Psoas muscle (tissue), 7 donors: ENCODE measurements at regions not wholly inside any gene's neighbourhood (a gene's known extent, or its start where the extent isn't known, plus 50 kb on each side); places are given as distances from the start of the nearest gene placed in this dataset.
"Not testable (repeated sequence)": the region's sequence is repeated elsewhere in the genome, so short reads cannot be mapped to it uniquely, and the experiment has no call there.

ENCODE experiments used
- ATAC-seq, 4 donors: fragments of 200-7000 bp; cut with Tn5 transposase; one replicate each; pipeline ENCODE4 v1.9.1; 2020; ENCODE audit warnings: moderate library complexity in 3 of 4, mild to moderate bottlenecking in 2 of 4
- DNase-seq, 2 donors: peaks; one replicate each; pipeline ENCODE4 v3.0.0-alpha.2; 2020
- H3K27ac ChIP-seq: fragments of 200-600 bp; one replicate; pipeline ENCODE4 v1.8.0; 2022
- H3K27me3 ChIP-seq, 3 donors: fragments of 200-600 bp in 1 of 3; one replicate each; pipeline versions ENCODE4 v1.6.1 to v1.8.0; 2013 to 2022; ENCODE audit warnings: low read length in 2 of 3, mild to moderate bottlenecking in 2 of 3, moderate library complexity in 1 of 3; ENCODE audit not compliant: insufficient read depth in 3 of 3
- H3K36me3 ChIP-seq, 2 donors: fragments of 200-600 bp in 1 of 2; one replicate each; pipeline versions ENCODE4 v1.6.1 to v1.8.0; 2013 to 2022; ENCODE audit warnings: low read depth in 1 of 2, mild to moderate bottlenecking in 1 of 2, moderate library complexity in 1 of 2; ENCODE audit not compliant: insufficient read depth in 1 of 2
- H3K4me1 ChIP-seq: fragments of 200-600 bp; one replicate; pipeline ENCODE4 v1.8.0; 2022
- H3K4me3 ChIP-seq: fragments of 200-600 bp; one replicate; pipeline ENCODE4 v1.8.0; 2022; ENCODE audit warnings: mild to moderate bottlenecking
- H3K9me3 ChIP-seq: fragments of 200-600 bp; one replicate; pipeline ENCODE4 v1.8.0; 2022
- WGBS, 3 donors: extraction: QIAGEN DNeasy Blood & Tissue Kit; methylation state at CpG; one replicate each; pipeline versions ENCODE4 v1.1.6 to v1.1.7; 2013; 5-methylcytosine and 5-hydroxymethylcytosine counted together
- intact Hi-C, 2 donors: fragments of 100-400 bp; cut with DNase I; formaldehyde crosslinking; loops; one replicate each; pipeline versions ENCODE4 v1.11.0 to v1.14.2; 2022
- TF ChIP-seq, protein P1 (sequence below): fragments of 200-600 bp; IDR thresholded peaks from one replicate; pipeline ENCODE4 v1.8.0; 2022; ENCODE audit warnings: antibody characterized with exemption
- donor health status: healthy with polysubstance abuse.
- donor health status: DM: no; HTN: no; CAD: no; lungs with moderate emphysema.
- donor health status: Bipolar disorder and iron deficiency.
- donor health status: healthy.
- donor health status: DM: yes; HTN: yes; CAD: no.
- donor health status: DM: no; HTN: no; CAD: no.
- donor health status: DM: yes; HTN: yes; CAD: no.

DNA sequence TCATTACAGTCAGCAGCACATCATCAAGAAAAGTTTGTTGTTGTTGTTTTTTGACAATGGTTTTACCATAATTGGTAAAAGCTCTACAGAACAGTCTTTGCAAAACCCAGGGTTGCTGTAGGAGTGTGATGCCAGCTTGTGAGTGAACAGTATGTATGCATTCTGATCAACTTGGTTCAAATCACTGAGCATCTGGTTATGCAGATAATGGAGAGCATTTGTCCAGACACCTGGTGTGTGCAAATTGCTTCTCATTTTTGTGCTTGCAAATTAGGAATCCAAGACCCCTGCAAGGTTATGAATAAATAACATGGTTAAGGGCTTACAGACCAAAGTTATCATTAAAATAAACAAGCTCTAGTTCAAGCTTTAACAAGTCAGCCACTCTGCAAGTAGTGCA, 448.7 kb upstream of the ACTBL2 start:
- DNase-seq (no peak), ATAC-seq (no peak)
- intact Hi-C loops: no loop called here
- Histone ChIP-seq H3K9me3 (no peaks in the 10 kb centered on the region), H3K4me3 (no peak overlapping the region), H3K36me3 (no peaks in the 10 kb centered on the region), H3K27ac (no peak overlapping the region), H3K4me1 (no peaks in the 10 kb centered on the region), H3K27me3 (no peaks in the 10 kb centered on the region)
- TF ChIP-seq, protein P1, sequence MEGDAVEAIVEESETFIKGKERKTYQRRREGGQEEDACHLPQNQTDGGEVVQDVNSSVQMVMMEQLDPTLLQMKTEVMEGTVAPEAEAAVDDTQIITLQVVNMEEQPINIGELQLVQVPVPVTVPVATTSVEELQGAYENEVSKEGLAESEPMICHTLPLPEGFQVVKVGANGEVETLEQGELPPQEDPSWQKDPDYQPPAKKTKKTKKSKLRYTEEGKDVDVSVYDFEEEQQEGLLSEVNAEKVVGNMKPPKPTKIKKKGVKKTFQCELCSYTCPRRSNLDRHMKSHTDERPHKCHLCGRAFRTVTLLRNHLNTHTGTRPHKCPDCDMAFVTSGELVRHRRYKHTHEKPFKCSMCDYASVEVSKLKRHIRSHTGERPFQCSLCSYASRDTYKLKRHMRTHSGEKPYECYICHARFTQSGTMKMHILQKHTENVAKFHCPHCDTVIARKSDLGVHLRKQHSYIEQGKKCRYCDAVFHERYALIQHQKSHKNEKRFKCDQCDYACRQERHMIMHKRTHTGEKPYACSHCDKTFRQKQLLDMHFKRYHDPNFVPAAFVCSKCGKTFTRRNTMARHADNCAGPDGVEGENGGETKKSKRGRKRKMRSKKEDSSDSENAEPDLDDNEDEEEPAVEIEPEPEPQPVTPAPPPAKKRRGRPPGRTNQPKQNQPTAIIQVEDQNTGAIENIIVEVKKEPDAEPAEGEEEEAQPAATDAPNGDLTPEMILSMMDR: no peak

DNA sequence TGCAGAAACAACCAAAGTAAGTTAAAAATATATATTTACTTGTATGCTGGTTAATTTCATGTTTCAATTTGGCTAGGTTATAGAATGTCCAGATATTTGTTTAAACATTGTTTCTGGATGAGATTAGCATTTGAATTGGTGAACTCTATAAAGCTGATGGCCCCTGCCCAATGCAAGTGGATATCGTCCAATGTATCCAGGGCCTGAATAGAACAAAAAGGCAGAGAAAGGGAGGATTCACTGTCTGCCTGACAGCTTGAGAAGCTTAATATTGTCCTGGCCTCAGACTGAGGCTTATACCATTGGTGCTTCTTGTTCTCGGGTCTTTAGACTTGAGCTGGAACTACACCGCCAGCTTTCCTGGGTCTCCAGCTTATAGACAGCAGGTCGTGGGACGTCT, 446.7 kb upstream of the ACTBL2 start:
- no peaks in the 10 kb centered on the region for H3K4me1 ChIP-seq
- H3K36me3 ChIP-seq: no peaks in the 10 kb centered on the region
- DNase-seq (no peak), ATAC-seq (no peak)
- H3K27me3 ChIP-seq: no peaks in the 10 kb centered on the region
- TF ChIP-seq, protein P1: no peak
- intact Hi-C loops: no loop called here
- WGBS, 3 donors: 75 to 90% (median 78%) methylated on average over 5 of the region's 5 CpGs
- H3K27ac ChIP-seq: no peak overlapping the region
- no peaks in the 10 kb centered on the region for H3K9me3 ChIP-seq
- H3K4me3 ChIP-seq: no peak overlapping the region

GRCh38 chr5:57923094-57923493, 440.5 kb upstream of the ACTBL2 start:
- H3K4me3 ChIP-seq, H3K9me3 ChIP-seq, H3K4me1 ChIP-seq, H3K27ac ChIP-seq, ATAC-seq, DNase-seq, H3K27me3 ChIP-seq, intact Hi-C loops, H3K36me3 ChIP-seq: not testable (repeated sequence)
- 88 to 89% (median 89%) methylated on average over 6 of the region's 6 CpGs for WGBS, 3 donors

DNA sequence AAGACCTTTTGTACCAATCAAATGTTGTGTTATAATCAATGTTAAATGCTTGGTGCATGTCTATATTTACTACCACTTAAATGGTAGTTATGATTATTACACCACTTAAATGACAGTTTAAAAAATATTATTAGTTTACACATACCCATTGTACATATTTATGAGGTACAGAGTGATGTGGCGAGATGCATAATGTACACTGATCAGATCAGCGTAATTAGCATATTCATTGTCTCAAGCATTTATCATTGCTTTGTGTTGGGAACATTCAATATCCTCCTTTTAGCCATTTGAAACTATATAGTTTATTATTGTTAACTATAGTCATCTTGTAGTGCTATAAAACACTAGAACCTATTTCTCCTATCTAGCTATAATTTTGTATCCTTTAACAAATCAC, 434.4 kb upstream of the ACTBL2 start:
- DNase-seq (no peak), ATAC-seq (no peak)
- Histone ChIP-seq H3K9me3 (no peaks in the 10 kb centered on the region), H3K27me3 (no peaks in the 10 kb centered on the region), H3K4me3 (no peak overlapping the region), H3K4me1 (peaks cover 3% of the 10 kb centered on the region), H3K27ac (no peak overlapping the region), H3K36me3 (no peaks in the 10 kb centered on the region)
- intact Hi-C loops: no loop called here
- TF ChIP-seq, protein P1: no peak
- WGBS, 3 donors: 50 to 69% (median 50%) methylated on average over 2 of the region's 2 CpGs

- no peak for ATAC-seq
- 44 to 53% (median 50%) methylated on average over 3 of the region's 3 CpGs for WGBS, 3 donors
- no peaks in the 10 kb centered on the region for H3K27me3 ChIP-seq
- peaks cover 15% of the 10 kb centered on the region for H3K4me1 ChIP-seq
- TF ChIP-seq, protein P1: no peak
- no peaks in the 10 kb centered on the region for H3K36me3 ChIP-seq
- no peak overlapping the region for H3K4me3 ChIP-seq
- H3K9me3 ChIP-seq: no peaks in the 10 kb centered on the region
- no peak overlapping the region for H3K27ac ChIP-seq
- intact Hi-C loops: no loop called here
- DNase-seq: no peak
Measured at GRCh38 chr5:57915536-57915935, 432.9 kb upstream of the ACTBL2 start.
